ENCODE measurements at regions not wholly inside any gene's neighbourhood (a gene's known extent, or its start where the extent isn't known, plus 50 kb on each side); places are given as distances from the start of the nearest gene placed in this dataset.

DNA sequence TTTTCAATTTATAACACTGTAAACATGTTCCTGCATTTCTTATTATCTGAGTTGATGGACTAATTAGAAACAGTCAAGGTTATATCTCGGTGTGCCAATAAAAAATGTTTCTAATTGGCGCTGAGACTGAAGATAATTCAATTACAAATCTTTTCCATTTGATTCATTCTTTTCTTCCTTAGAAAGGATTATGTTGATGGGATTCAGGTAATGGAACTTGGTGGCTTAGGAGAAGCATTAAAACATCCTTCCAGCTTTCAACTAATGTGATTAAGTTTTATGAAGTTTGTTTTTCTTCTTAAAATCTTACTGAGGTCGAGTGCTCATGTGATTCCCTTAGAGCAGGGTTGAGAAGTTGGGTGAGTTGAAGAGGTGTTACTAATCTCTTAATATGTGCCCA is 1015.3 kb downstream of the NR2F1-AS1 start:
- Mint-ChIP-seq H3K27ac (ENCODE audit: unreplicated experiment) (no peak overlapping the region), H3K9me3 (ENCODE audit: low read depth) (no peaks in the 10 kb centered on the region), H3K27me3 (ENCODE audit: low read depth) (no peaks in the 10 kb centered on the region), H3K4me1 (ENCODE audit: low read depth) (peaks cover 56% of the 10 kb centered on the region), H3K4me3 (ENCODE audit: unreplicated experiment) (no peak overlapping the region), H3K36me3 (ENCODE audit: low read depth) (no peaks in the 10 kb centered on the region)
- DNase-seq (ENCODE audit: low spot score), result no peak
- TF ChIP-seq, protein P1, sequence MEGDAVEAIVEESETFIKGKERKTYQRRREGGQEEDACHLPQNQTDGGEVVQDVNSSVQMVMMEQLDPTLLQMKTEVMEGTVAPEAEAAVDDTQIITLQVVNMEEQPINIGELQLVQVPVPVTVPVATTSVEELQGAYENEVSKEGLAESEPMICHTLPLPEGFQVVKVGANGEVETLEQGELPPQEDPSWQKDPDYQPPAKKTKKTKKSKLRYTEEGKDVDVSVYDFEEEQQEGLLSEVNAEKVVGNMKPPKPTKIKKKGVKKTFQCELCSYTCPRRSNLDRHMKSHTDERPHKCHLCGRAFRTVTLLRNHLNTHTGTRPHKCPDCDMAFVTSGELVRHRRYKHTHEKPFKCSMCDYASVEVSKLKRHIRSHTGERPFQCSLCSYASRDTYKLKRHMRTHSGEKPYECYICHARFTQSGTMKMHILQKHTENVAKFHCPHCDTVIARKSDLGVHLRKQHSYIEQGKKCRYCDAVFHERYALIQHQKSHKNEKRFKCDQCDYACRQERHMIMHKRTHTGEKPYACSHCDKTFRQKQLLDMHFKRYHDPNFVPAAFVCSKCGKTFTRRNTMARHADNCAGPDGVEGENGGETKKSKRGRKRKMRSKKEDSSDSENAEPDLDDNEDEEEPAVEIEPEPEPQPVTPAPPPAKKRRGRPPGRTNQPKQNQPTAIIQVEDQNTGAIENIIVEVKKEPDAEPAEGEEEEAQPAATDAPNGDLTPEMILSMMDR (IDR thresholded peaks at IDR 0.05), result no peak

DNA sequence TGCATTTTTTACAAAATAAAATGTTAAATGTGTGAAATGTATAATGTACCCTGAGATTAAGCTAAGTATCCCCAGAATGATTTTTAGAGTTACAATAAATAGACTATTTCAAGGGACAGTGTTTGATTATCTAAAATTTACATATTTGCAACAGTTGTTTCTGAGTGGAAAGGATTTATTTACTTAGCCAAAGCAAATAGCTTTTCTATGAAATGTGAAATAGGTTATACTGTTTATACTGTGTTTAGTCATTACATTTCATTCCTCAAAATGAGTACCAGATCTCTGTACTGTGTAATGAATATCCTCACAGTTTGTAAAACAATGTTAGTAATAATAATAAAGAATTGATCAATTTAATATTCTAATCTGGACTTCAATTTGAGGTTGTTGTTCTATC is 1019.0 kb downstream of the NR2F1-AS1 start:
- Mint-ChIP-seq H3K27ac (ENCODE audit: unreplicated experiment) (peak overlapping the region; percentile 90), H3K27me3 (ENCODE audit: low read depth) (no peaks in the 10 kb centered on the region), H3K36me3 (ENCODE audit: low read depth) (no peaks in the 10 kb centered on the region), H3K4me1 (ENCODE audit: low read depth) (peaks cover 67% of the 10 kb centered on the region), H3K9me3 (ENCODE audit: low read depth) (no peaks in the 10 kb centered on the region), H3K4me3 (ENCODE audit: unreplicated experiment) (no peak overlapping the region)
- no peak for DNase-seq (ENCODE audit: low spot score)
- TF ChIP-seq, protein P1 (IDR thresholded peaks at IDR 0.05), result no peak

DNA sequence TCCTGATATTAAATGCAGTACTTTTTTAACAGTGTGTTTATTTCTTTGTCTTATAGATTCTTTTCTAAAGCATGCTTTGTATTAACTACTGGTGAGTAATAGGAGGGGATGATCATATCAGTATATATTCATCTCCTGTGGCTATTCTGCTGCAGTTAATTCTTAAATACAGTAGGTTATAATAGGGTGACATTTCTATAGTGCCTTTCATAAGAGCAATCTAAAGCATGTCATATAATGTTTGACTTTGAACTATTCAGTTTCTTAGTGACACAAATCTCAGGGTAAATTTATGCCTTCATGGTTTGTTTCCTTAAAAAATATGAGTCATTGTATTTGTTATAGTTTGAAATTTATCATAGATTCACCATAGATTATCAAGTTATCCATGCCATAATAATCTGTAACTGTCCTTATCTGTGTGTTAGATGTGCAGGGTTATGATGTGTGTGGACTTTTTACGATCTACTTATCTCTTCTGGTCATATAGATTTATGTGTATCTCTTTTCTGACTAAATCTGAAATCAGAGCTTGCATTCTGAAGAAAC is 1019.5 kb downstream of the NR2F1-AS1 start:
- Mint-ChIP-seq H3K9me3 (ENCODE audit: low read depth) (peaks cover 4% of the 10 kb centered on the region), H3K36me3 (ENCODE audit: low read depth) (no peaks in the 10 kb centered on the region), H3K27ac (ENCODE audit: unreplicated experiment) (peak overlapping the region; percentile 90), H3K4me3 (ENCODE audit: unreplicated experiment) (no peak overlapping the region), H3K4me1 (ENCODE audit: low read depth) (peaks cover 63% of the 10 kb centered on the region), H3K27me3 (ENCODE audit: low read depth) (no peaks in the 10 kb centered on the region)
- no peak for DNase-seq (ENCODE audit: low spot score)
- TF ChIP-seq, protein P1 (IDR thresholded peaks at IDR 0.05), result no peak

DNA sequence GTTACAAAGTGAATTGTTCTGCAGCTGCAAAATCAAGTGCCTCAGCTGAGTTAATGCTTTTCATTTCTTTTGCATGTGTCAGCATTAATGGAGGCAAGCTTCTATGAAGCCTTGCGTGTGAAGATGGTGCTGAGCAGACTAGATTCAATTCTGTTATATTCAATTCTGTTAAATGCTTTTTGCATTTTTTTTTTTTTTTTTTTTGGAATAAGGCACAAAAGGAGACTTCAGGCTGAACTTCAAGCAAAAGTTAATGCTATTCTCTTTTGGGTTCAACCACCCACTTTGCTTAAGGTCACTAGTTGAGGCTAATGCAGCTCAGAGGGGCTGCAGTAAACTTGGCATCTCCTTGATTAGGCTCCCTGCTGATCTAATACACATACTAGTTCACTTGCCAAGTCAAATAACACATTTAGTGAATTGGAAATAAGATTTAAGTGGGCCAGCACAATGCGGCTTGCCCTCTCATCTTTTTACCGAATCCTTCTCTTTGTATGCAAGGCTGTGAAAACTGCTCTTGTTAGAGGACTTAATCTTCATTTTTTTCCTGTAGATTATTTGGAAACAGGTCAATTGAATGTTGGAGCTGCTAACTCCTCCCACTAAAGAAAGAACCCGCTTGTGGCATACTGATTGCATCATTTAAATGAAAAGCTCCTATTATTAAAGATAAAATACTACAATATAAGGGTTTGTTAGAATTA is 1020.2 kb downstream of the NR2F1-AS1 start:
- peaks cover 57% of the 10 kb centered on the region for H3K4me1 Mint-ChIP-seq (ENCODE audit: low read depth)
- no peak for DNase-seq (ENCODE audit: low spot score)
- H3K9me3 Mint-ChIP-seq (ENCODE audit: low read depth), result peaks cover 7% of the 10 kb centered on the region
- H3K36me3 Mint-ChIP-seq (ENCODE audit: low read depth), result peaks cover 1% of the 10 kb centered on the region
- H3K27ac Mint-ChIP-seq (ENCODE audit: unreplicated experiment), result peak overlapping the region; percentile 90
- H3K4me3 Mint-ChIP-seq (ENCODE audit: unreplicated experiment), result no peak overlapping the region
- TF ChIP-seq, protein P1 (IDR thresholded peaks at IDR 0.05), result no peak
- no peaks in the 10 kb centered on the region for H3K27me3 Mint-ChIP-seq (ENCODE audit: low read depth)

DNA sequence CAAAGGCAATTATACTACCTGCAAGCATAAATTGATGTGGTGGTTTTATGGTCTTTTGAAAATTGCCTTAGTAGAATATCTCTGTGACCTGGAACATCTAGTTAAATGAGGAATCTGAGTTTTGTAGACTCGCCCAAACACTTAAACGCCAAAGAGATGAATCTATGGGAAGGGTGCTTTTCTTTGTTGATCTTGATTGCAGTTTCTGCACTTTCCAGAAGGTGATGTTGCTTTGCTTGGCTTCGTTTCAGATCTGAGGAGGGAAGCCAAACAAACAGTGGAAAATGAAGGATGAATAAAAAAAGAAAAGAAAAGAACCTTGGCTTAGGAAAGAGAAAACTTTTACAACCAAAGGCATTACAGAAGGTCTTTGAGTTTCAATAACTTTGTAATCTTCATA is 1021.2 kb downstream of the NR2F1-AS1 start:
- peaks cover 1% of the 10 kb centered on the region for H3K36me3 Mint-ChIP-seq (ENCODE audit: low read depth)
- peaks cover 7% of the 10 kb centered on the region for H3K9me3 Mint-ChIP-seq (ENCODE audit: low read depth)
- peak overlapping the region; percentile 5 for H3K4me3 Mint-ChIP-seq (ENCODE audit: unreplicated experiment)
- H3K27ac Mint-ChIP-seq (ENCODE audit: unreplicated experiment), result peak overlapping the region; percentile 90
- no peaks in the 10 kb centered on the region for H3K27me3 Mint-ChIP-seq (ENCODE audit: low read depth)
- DNase-seq (ENCODE audit: low spot score), result no peak
- peaks cover 51% of the 10 kb centered on the region for H3K4me1 Mint-ChIP-seq (ENCODE audit: low read depth)
- TF ChIP-seq, protein P1 (IDR thresholded peaks at IDR 0.05), result peak; percentile 46
